ENCODE measurements at regions not wholly inside any gene's neighbourhood (a gene's known extent, or its start where the extent isn't known, plus 50 kb on each side); places are given as distances from the start of the nearest gene placed in this dataset.

DNA sequence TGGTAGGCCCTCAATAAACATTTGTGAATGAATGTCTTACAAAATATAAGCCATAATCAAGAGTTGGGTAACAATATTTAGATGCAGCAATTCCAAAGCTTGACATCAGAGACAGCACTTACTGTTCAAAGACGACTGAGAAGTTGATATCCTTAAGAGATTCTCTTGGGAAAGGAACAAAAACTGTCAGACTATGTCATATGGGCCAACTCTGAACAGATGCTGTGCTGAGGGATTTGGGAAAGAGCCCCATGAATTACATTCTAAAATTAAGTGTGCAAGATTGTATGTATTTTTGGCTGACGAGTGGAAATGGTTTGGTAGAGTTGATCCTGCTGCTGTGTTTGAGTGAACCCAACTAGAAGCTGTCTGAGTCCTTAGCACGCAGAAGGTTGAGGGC lies 250.7 kb upstream of the LINC00305 start:
- TF ChIP-seq, protein P1, sequence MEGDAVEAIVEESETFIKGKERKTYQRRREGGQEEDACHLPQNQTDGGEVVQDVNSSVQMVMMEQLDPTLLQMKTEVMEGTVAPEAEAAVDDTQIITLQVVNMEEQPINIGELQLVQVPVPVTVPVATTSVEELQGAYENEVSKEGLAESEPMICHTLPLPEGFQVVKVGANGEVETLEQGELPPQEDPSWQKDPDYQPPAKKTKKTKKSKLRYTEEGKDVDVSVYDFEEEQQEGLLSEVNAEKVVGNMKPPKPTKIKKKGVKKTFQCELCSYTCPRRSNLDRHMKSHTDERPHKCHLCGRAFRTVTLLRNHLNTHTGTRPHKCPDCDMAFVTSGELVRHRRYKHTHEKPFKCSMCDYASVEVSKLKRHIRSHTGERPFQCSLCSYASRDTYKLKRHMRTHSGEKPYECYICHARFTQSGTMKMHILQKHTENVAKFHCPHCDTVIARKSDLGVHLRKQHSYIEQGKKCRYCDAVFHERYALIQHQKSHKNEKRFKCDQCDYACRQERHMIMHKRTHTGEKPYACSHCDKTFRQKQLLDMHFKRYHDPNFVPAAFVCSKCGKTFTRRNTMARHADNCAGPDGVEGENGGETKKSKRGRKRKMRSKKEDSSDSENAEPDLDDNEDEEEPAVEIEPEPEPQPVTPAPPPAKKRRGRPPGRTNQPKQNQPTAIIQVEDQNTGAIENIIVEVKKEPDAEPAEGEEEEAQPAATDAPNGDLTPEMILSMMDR (IDR thresholded peaks at IDR 0.05; ENCODE audit: low read depth, low read length) = no peak
- no peak for TF ChIP-seq EZH2phosphoT487 (IDR thresholded peaks at IDR 0.05; ENCODE audit: low read depth)

Measured in OCI-LY3 (cell line).